C4-2B (cell line): ENCODE measurements at regions not wholly inside any gene's neighbourhood (a gene's known extent, or its start where the extent isn't known, plus 50 kb on each side); places are given as distances from the start of the nearest gene placed in this dataset.

ENCODE experiments used
- H3K27ac ChIP-seq: fragments of 450-650 bp; 2 replicates; pipeline ENCODE4 v1.5.1; 2017
- CTCF ChIP-seq: fragments of 450-650 bp; conservative IDR thresholded peaks from 2 replicates; pipeline ENCODE4 v1.5.1; 2017; ENCODE audit warnings: mild to moderate bottlenecking
- ZFX ChIP-seq: fragments of 450-650 bp; IDR thresholded peaks from 2 replicates; pipeline ENCODE4 v1.6.1; 2017

- TF ChIP-seq CTCF: no peak
- TF ChIP-seq ZFX: no peak
- no peak overlapping the region for H3K27ac ChIP-seq
Observed at GRCh38 chr10:89944138-89944537, 242.7 kb downstream of the KIF20B start.

- TF ChIP-seq CTCF (no peak), ZFX (no peak)
- no peak overlapping the region for H3K27ac ChIP-seq
Observed at GRCh38 chr10:89946106-89946505, 244.7 kb downstream of the KIF20B start.

GRCh38 chr10:89949496-89949895 lies 248.1 kb downstream of the KIF20B start:
- no peak overlapping the region for H3K27ac ChIP-seq
- TF ChIP-seq ZFX: no peak
- TF ChIP-seq CTCF: no peak

GRCh38 chr10:89952325-89952724 lies 250.9 kb downstream of the KIF20B start:
- H3K27ac ChIP-seq: no peak overlapping the region
- TF ChIP-seq ZFX (no peak), CTCF (no peak)

- TF ChIP-seq CTCF (no peak), ZFX (no peak)
Observed at GRCh38 chr10:89952751-89953150, 251.4 kb downstream of the KIF20B start.

GRCh38 chr10:89954061-89954460 lies 252.7 kb downstream of the KIF20B start:
- no peak overlapping the region for H3K27ac ChIP-seq
- no peak for TF ChIP-seq CTCF
- no peak for TF ChIP-seq ZFX

More at GRCh38 chr10:89952751-89953150, 251.4 kb downstream of the KIF20B start:
- H3K27ac ChIP-seq: no peak overlapping the region

GRCh38 chr10:89954787-89955566 lies 253.6 kb downstream of the KIF20B start:
- TF ChIP-seq ZFX (no peak), CTCF (peak; percentile 70)
- H3K27ac ChIP-seq: no peak overlapping the region
